ENCODE measurements at regions not wholly inside any gene's neighbourhood (a gene's known extent, or its start where the extent isn't known, plus 50 kb on each side); places are given as distances from the start of the nearest gene placed in this dataset.

- no peak overlapping the region for H3K4me3 ChIP-seq (replicated peaks in 1 of 4; ENCODE audit: control extremely low read depth in 1 of 4, insufficient read depth in 1 of 4, low read depth in 3 of 4, low read length in 4 of 4)
- no peak overlapping the region for H3K4me2 ChIP-seq (ENCODE audit: extremely low read depth, insufficient read depth, low read length)
- no peaks in the 10 kb centered on the region for H4K20me1 ChIP-seq (ENCODE audit: control insufficient read depth, extremely low read depth, insufficient read depth, low read length)
- no peak overlapping the region for H3K27ac ChIP-seq (ENCODE audit: insufficient read depth, low read length)
- H3K4me1 ChIP-seq (ENCODE audit: control insufficient read depth, extremely low read depth, insufficient read depth, low read length) = peaks cover 10% of the 10 kb centered on the region
- no peak overlapping the region for H2AFZ ChIP-seq (ENCODE audit: low read length)
- no peak overlapping the region for H3K9ac ChIP-seq (ENCODE audit: insufficient read depth, low read length)
- H3K27me3 ChIP-seq (ENCODE audit: control insufficient read depth, insufficient read depth, low read length) = no peaks in the 10 kb centered on the region
- no peak for TF ChIP-seq CTCF (conservative IDR thresholded peaks at IDR 0.05 in 1 of 2, IDR thresholded peaks at IDR 0.05 in 1 of 2; ENCODE audit: low read depth in 1 of 2, low read length in 2 of 2)
- no peak for TF ChIP-seq EZH2 (IDR thresholded peaks at IDR 0.05; ENCODE audit: low read length, missing control alignments)
- H3K79me2 ChIP-seq (ENCODE audit: control insufficient read depth, insufficient read depth, low read length) = no peaks in the 10 kb centered on the region
- no peak for DNase-seq (ENCODE audit: low read depth in 2 of 2)
- no peaks in the 10 kb centered on the region for H3K9me3 ChIP-seq (ENCODE audit: control insufficient read depth, insufficient read depth, low read depth, low read length)
- no peaks in the 10 kb centered on the region for H3K36me3 ChIP-seq (ENCODE audit: control insufficient read depth, insufficient read depth, low read length)
These were observed 299.9 kb upstream of the LYZL1 start for GRCh38 chr10:28988980-28989379.

- peak; percentile 47 to 95 for DNase-seq (ENCODE audit: low read depth in 2 of 2)
- Histone ChIP-seq H2AFZ (ENCODE audit: low read length) (no peak overlapping the region), H3K9ac (ENCODE audit: insufficient read depth, low read length) (no peak overlapping the region), H3K4me1 (ENCODE audit: control insufficient read depth, extremely low read depth, insufficient read depth, low read length) (peaks cover 5% of the 10 kb centered on the region), H3K4me2 (ENCODE audit: extremely low read depth, insufficient read depth, low read length) (no peak overlapping the region), H4K20me1 (ENCODE audit: control insufficient read depth, extremely low read depth, insufficient read depth, low read length) (no peaks in the 10 kb centered on the region), H3K79me2 (ENCODE audit: control insufficient read depth, insufficient read depth, low read length) (no peaks in the 10 kb centered on the region), H3K27ac (ENCODE audit: insufficient read depth, low read length) (no peak overlapping the region), H3K36me3 (ENCODE audit: control insufficient read depth, insufficient read depth, low read length) (no peaks in the 10 kb centered on the region), H3K27me3 (ENCODE audit: control insufficient read depth, insufficient read depth, low read length) (no peaks in the 10 kb centered on the region), H3K4me3 (replicated peaks in 1 of 4; ENCODE audit: control extremely low read depth in 1 of 4, insufficient read depth in 1 of 4, low read depth in 3 of 4, low read length in 4 of 4) (no peak overlapping the region), H3K9me3 (ENCODE audit: control insufficient read depth, insufficient read depth, low read depth, low read length) (no peaks in the 10 kb centered on the region)
- TF ChIP-seq CTCF (conservative IDR thresholded peaks at IDR 0.05 in 1 of 2, IDR thresholded peaks at IDR 0.05 in 1 of 2; ENCODE audit: low read depth in 1 of 2, low read length in 2 of 2) (peak; percentile 63 to 85), EZH2 (IDR thresholded peaks at IDR 0.05; ENCODE audit: low read length, missing control alignments) (no peak)
These were observed 297.3 kb upstream of the LYZL1 start for GRCh38 chr10:28991333-28992270.

GRCh38 chr10:28993056-28993455 is 295.8 kb upstream of the LYZL1 start:
- no peak overlapping the region for H3K9ac ChIP-seq (ENCODE audit: insufficient read depth, low read length)
- no peak overlapping the region for H3K4me2 ChIP-seq (ENCODE audit: extremely low read depth, insufficient read depth, low read length)
- H2AFZ ChIP-seq (ENCODE audit: low read length) = no peak overlapping the region
- H3K9me3 ChIP-seq (ENCODE audit: control insufficient read depth, insufficient read depth, low read depth, low read length) = no peaks in the 10 kb centered on the region
- no peaks in the 10 kb centered on the region for H4K20me1 ChIP-seq (ENCODE audit: control insufficient read depth, extremely low read depth, insufficient read depth, low read length)
- no peaks in the 10 kb centered on the region for H3K36me3 ChIP-seq (ENCODE audit: control insufficient read depth, insufficient read depth, low read length)
- no peak overlapping the region for H3K27ac ChIP-seq (ENCODE audit: insufficient read depth, low read length)
- TF ChIP-seq EZH2 (IDR thresholded peaks at IDR 0.05; ENCODE audit: low read length, missing control alignments) = no peak
- TF ChIP-seq CTCF (conservative IDR thresholded peaks at IDR 0.05 in 1 of 2, IDR thresholded peaks at IDR 0.05 in 1 of 2; ENCODE audit: low read depth in 1 of 2, low read length in 2 of 2) = no peak
- no peaks in the 10 kb centered on the region for H3K27me3 ChIP-seq (ENCODE audit: control insufficient read depth, insufficient read depth, low read length)
- peaks cover 5% of the 10 kb centered on the region for H3K4me1 ChIP-seq (ENCODE audit: control insufficient read depth, extremely low read depth, insufficient read depth, low read length)
- no peaks in the 10 kb centered on the region for H3K79me2 ChIP-seq (ENCODE audit: control insufficient read depth, insufficient read depth, low read length)
- DNase-seq (ENCODE audit: low read depth in 2 of 2) = no peak
- no peak overlapping the region for H3K4me3 ChIP-seq (replicated peaks in 1 of 4; ENCODE audit: control extremely low read depth in 1 of 4, insufficient read depth in 1 of 4, low read depth in 3 of 4, low read length in 4 of 4)

Measured in fibroblast of lung (primary cell).